Astrocyte (in vitro differentiated cells and primary cell): ENCODE measurements at regions not wholly inside any gene's neighbourhood (a gene's known extent, or its start where the extent isn't known, plus 50 kb on each side); places are given as distances from the start of the nearest gene placed in this dataset.

Source experiments
- CTCF ChIP-seq: IDR thresholded peaks from 2 replicates; pipeline ENCODE4 v1.5.1; 2011; ENCODE audit warnings: low read depth, mild to moderate bottlenecking, inconsistent platforms, low read length, moderate library complexity; ENCODE audit not compliant: insufficient read depth
- EZH2 ChIP-seq: IDR thresholded peaks from 2 replicates; pipeline ENCODE4 v1.6.1; 2012; ENCODE audit warnings: mild to moderate bottlenecking, low read length, inconsistent platforms; ENCODE audit not compliant: insufficient read depth

DNA sequence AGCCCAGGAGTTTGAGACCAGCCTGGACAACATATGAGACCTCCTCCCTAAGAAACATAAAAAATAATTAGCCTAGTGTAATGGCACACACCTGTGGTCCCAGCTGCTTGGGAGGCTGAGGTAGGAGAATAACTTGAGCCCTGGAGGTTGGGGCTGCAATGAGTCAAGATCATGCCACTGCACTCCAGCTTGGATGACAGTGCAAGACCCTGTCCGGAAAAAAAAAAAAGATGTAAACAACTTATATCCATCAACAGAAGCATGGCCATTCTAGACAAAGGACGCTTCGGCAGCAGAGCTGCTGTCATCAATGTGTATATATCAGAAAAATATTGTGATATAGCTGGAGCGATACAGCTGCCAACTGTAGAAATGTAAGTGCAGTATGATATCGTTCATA lies 59.6 kb upstream of the ARID1B start:
- TF ChIP-seq CTCF: no peak
- TF ChIP-seq EZH2: no peak
